T-cell (primary cell): ENCODE measurements at regions not wholly inside any gene's neighbourhood (a gene's known extent, or its start where the extent isn't known, plus 50 kb on each side); places are given as distances from the start of the nearest gene placed in this dataset.

Source experiments
- ATAC-seq, 4 experiments: fragments of 200-7000 bp in 3 of 4; fragments of 150-1000 bp in 1 of 4; cut with Tn5 transposase; replicated peaks in 1 of 4; 1 replicate in 3 of 4; 2 replicates in 1 of 4; pipeline ENCODE4 v1.10.0; 2021; ENCODE audit warnings: moderate library complexity in 3 of 4, mild to moderate bottlenecking in 2 of 4, moderate number of reproducible peaks in 1 of 4
- CTCF ChIA-PET, 2 donors: fragments of 300-600 bp; sonication (Branson Sonifier 250); formaldehyde crosslinking; loops; one replicate each; lab custom pipeline; 2022; ENCODE audit warnings: antibody characterized with exemption in 2 of 2; lab: Charles Lee
- POLR2A ChIA-PET, 2 donors: fragments of 300-600 bp; sonication (Branson Sonifier 250); formaldehyde crosslinking; loops; one replicate each; lab custom pipeline; 2022; ENCODE audit warnings: antibody characterized with exemption in 2 of 2; lab: Charles Lee
- DNase-seq, 35 experiments: peaks; one replicate each; pipeline versions ENCODE4 v3.0.0 to v3.0.0-alpha.2; 2013 to 2023
- H3K27ac ChIP-seq: one replicate; pipeline ENCODE4 v1.5.1; 2013; ENCODE audit warnings: low read length
- H3K27me3 ChIP-seq, 2 experiments: replicated peaks in 1 of 2; 1 replicate in 1 of 2; 2 replicates in 1 of 2; pipeline versions ENCODE4 v1.6.1 to v1.7.0; 2013; ENCODE audit warnings: low read length in 1 of 2, mixed read lengths in 1 of 2; ENCODE audit not compliant: control insufficient read depth in 2 of 2, insufficient read depth in 2 of 2; ENCODE audit errors: extremely low read depth in 1 of 2
- H3K36me3 ChIP-seq, 2 donors: 1 replicate in 1 of 2; 2 replicates in 1 of 2; pipeline versions ENCODE4 v1.6.1 to v1.7.0; 2013; ENCODE audit warnings: low read length in 1 of 2; ENCODE audit not compliant: control insufficient read depth in 2 of 2, insufficient read depth in 1 of 2; ENCODE audit errors: extremely low read depth in 1 of 2
- H3K4me1 ChIP-seq, 2 experiments: 1 replicate in 1 of 2; 2 replicates in 1 of 2; pipeline versions ENCODE4 v1.6.1 to v1.7.0; 2013; ENCODE audit warnings: low read length in 2 of 2, mixed read lengths in 1 of 2; ENCODE audit not compliant: insufficient read depth in 2 of 2, control insufficient read depth in 1 of 2; ENCODE audit errors: extremely low read depth in 1 of 2
- H3K4me3 ChIP-seq, 2 donors: 1 replicate in 1 of 2; 2 replicates in 1 of 2; pipeline versions ENCODE4 v1.5.1 to v1.7.0; 2013; ENCODE audit warnings: mild to moderate bottlenecking in 2 of 2, low read length in 1 of 2, moderate library complexity in 1 of 2; ENCODE audit not compliant: control insufficient read depth in 1 of 2; ENCODE audit errors: extremely low read depth in 1 of 2
- H3K9me3 ChIP-seq: 2 replicates; pipeline ENCODE4 v1.7.0; 2013
- H3K27ac Mint-ChIP-seq, 2 donors: one replicate each; pipeline ENCODE4 v1.8.0; 2020 to 2021; ENCODE audit warnings: mild to moderate bottlenecking in 2 of 2, mixed read lengths in 2 of 2
- H3K27me3 Mint-ChIP-seq, 2 donors: one replicate each; pipeline ENCODE4 v1.8.0; 2021 to 2022; ENCODE audit warnings: mixed read lengths in 2 of 2
- H3K36me3 Mint-ChIP-seq: one replicate; pipeline ENCODE4 v1.8.0; 2021; ENCODE audit warnings: mixed read lengths
- H3K4me1 Mint-ChIP-seq, 3 donors: one replicate each; pipeline ENCODE4 v1.8.0; 2020 to 2022; ENCODE audit warnings: mixed read lengths in 3 of 3, mild to moderate bottlenecking in 1 of 3
- H3K4me3 Mint-ChIP-seq, 3 donors: one replicate each; pipeline ENCODE4 v1.8.0; 2020 to 2022; ENCODE audit warnings: mild to moderate bottlenecking in 3 of 3, mixed read lengths in 3 of 3, moderate library complexity in 3 of 3
- H3K9me3 Mint-ChIP-seq, 3 donors: one replicate each; pipeline ENCODE4 v1.8.0; 2020 to 2022; ENCODE audit warnings: mixed read lengths in 3 of 3
- WGBS: methylation state at CpG from one replicate; pipeline ENCODE4 v1.1.5; 2013; ENCODE audit warnings: missing lambda C conversion rate; ENCODE audit not compliant: insufficient coverage; 5-methylcytosine and 5-hydroxymethylcytosine counted together

GRCh38 chr3:65042675-65043074, 354.9 kb upstream of the ADAMTS9 start:
- H3K4me1 Mint-ChIP-seq: no peaks in the 10 kb centered on the region
- POLR2A ChIA-PET: no interaction called here
- no peaks in the 10 kb centered on the region for H3K9me3 ChIP-seq
- H3K36me3 Mint-ChIP-seq: no peaks in the 10 kb centered on the region
- no peak overlapping the region for H3K4me3 ChIP-seq
- H3K27me3 Mint-ChIP-seq: no peaks in the 10 kb centered on the region
- H3K4me1 ChIP-seq: no peaks in the 10 kb centered on the region
- DNase-seq (no peak), ATAC-seq (no peak)
- no CpG with 5 or more reads among the region's 3 CpGs for WGBS
- CTCF ChIA-PET: no interaction called here
- H3K27ac ChIP-seq: no peak overlapping the region
- no peaks in the 10 kb centered on the region for H3K27me3 ChIP-seq
- H3K4me3 Mint-ChIP-seq: no peak overlapping the region
- H3K9me3 Mint-ChIP-seq: peaks cover 3 to 18% (median 15%) of the 10 kb centered on the region in 3 donors
- no peaks in the 10 kb centered on the region for H3K36me3 ChIP-seq
- H3K27ac Mint-ChIP-seq: no peak overlapping the region

GRCh38 chr3:65039754-65040210, 352.0 kb upstream of the ADAMTS9 start:
- ATAC-seq: no peak
- POLR2A ChIA-PET: no interaction called here
- no peaks in the 10 kb centered on the region for H3K4me1 ChIP-seq

GRCh38 chr3:65037861-65038260, 350.1 kb upstream of the ADAMTS9 start:
- Histone ChIP-seq H3K4me3 (no peak overlapping the region), H3K9me3 (no peaks in the 10 kb centered on the region), H3K27ac (no peak overlapping the region), H3K27me3 (no peaks in the 10 kb centered on the region), H3K4me1 (no peaks in the 10 kb centered on the region), H3K36me3 (no peaks in the 10 kb centered on the region)
- H3K27ac Mint-ChIP-seq: no peak overlapping the region
- no peaks in the 10 kb centered on the region for H3K4me1 Mint-ChIP-seq
- H3K27me3 Mint-ChIP-seq: no peaks in the 10 kb centered on the region
- ChIA-PET CTCF (no interaction called here), POLR2A (no interaction called here)
- H3K9me3 Mint-ChIP-seq: peaks cover 0 to 10% (median 4%) of the 10 kb centered on the region in 3 donors
- no peak overlapping the region for H3K4me3 Mint-ChIP-seq
- ATAC-seq (no peak), DNase-seq (no peak)
- H3K36me3 Mint-ChIP-seq: no peaks in the 10 kb centered on the region
- WGBS: no CpG with 5 or more reads among the region's 2 CpGs

More at GRCh38 chr3:65039754-65040210, 352.0 kb upstream of the ADAMTS9 start:
- H3K4me1 Mint-ChIP-seq: no peaks in the 10 kb centered on the region
- H3K36me3 Mint-ChIP-seq: no peaks in the 10 kb centered on the region
- Histone ChIP-seq H3K27me3 (no peaks in the 10 kb centered on the region), H3K27ac (no peak overlapping the region), H3K36me3 (no peaks in the 10 kb centered on the region), H3K9me3 (no peaks in the 10 kb centered on the region), H3K4me3 (no peak overlapping the region)
- H3K4me3 Mint-ChIP-seq: no peak overlapping the region
- 89% methylated on average over 5 of the region's 6 CpGs for WGBS
- H3K27ac Mint-ChIP-seq: no peak overlapping the region
- H3K9me3 Mint-ChIP-seq: peaks cover 0 to 13% (median 8%) of the 10 kb centered on the region in 3 donors
- no peak for DNase-seq
- no peaks in the 10 kb centered on the region for H3K27me3 Mint-ChIP-seq
- CTCF ChIA-PET: no interaction called here

- no peak overlapping the region for H3K4me3 Mint-ChIP-seq
- WGBS: no CpG with 5 or more reads among the region's 2 CpGs
- peaks cover 9 to 14% (median 9%) of the 10 kb centered on the region in 3 donors for H3K9me3 Mint-ChIP-seq
- CTCF ChIA-PET: no interaction called here
- POLR2A ChIA-PET: no interaction called here
- H3K27ac Mint-ChIP-seq: no peak overlapping the region
- no peaks in the 10 kb centered on the region for H3K36me3 Mint-ChIP-seq
- Histone ChIP-seq H3K4me3 (no peak overlapping the region), H3K27ac (no peak overlapping the region), H3K27me3 (no peaks in the 10 kb centered on the region), H3K36me3 (no peaks in the 10 kb centered on the region), H3K4me1 (no peaks in the 10 kb centered on the region), H3K9me3 (no peaks in the 10 kb centered on the region)
- ATAC-seq (no peak), DNase-seq (no peak)
- H3K4me1 Mint-ChIP-seq: no peaks in the 10 kb centered on the region
- H3K27me3 Mint-ChIP-seq: no peaks in the 10 kb centered on the region
Measured at GRCh38 chr3:65035246-65035645, 347.4 kb upstream of the ADAMTS9 start.

GRCh38 chr3:65033576-65033975, 345.8 kb upstream of the ADAMTS9 start:
- Histone ChIP-seq H3K27me3 (no peaks in the 10 kb centered on the region), H3K9me3 (peaks cover 2% of the 10 kb centered on the region), H3K27ac (no peak overlapping the region), H3K4me3 (no peak overlapping the region), H3K4me1 (no peaks in the 10 kb centered on the region), H3K36me3 (no peaks in the 10 kb centered on the region)
- 100% methylated on average over 1 of the region's 2 CpGs for WGBS
- Mint-ChIP-seq H3K9me3 (peaks cover 9 to 22% (median 19%) of the 10 kb centered on the region in 3 donors), H3K4me1 (no peaks in the 10 kb centered on the region), H3K27me3 (no peaks in the 10 kb centered on the region), H3K27ac (no peak overlapping the region), H3K36me3 (no peaks in the 10 kb centered on the region), H3K4me3 (no peak overlapping the region)
- ChIA-PET POLR2A (no interaction called here), CTCF (no interaction called here)
- DNase-seq (no peak), ATAC-seq (no peak)

GRCh38 chr3:65030847-65031463, 343.2 kb upstream of the ADAMTS9 start:
- DNase-seq (no peak), ATAC-seq (no peak)
- Histone ChIP-seq H3K9me3 (peaks cover 2% of the 10 kb centered on the region), H3K4me3 (no peak overlapping the region), H3K36me3 (no peaks in the 10 kb centered on the region), H3K27ac (no peak overlapping the region), H3K27me3 (no peaks in the 10 kb centered on the region), H3K4me1 (no peaks in the 10 kb centered on the region)
- POLR2A ChIA-PET: no interaction called here
- 76% methylated on average over 3 of the region's 3 CpGs for WGBS
- no peak overlapping the region for H3K4me3 Mint-ChIP-seq
- H3K27ac Mint-ChIP-seq: no peak overlapping the region
- H3K9me3 Mint-ChIP-seq: peaks cover 6 to 24% (median 19%) of the 10 kb centered on the region in 3 donors
- no peaks in the 10 kb centered on the region for H3K4me1 Mint-ChIP-seq
- H3K27me3 Mint-ChIP-seq: no peaks in the 10 kb centered on the region
- CTCF ChIA-PET: no interaction called here
- no peaks in the 10 kb centered on the region for H3K36me3 Mint-ChIP-seq
